K562 (cell line): ENCODE measurements at regions not wholly inside any gene's neighbourhood (a gene's known extent, or its start where the extent isn't known, plus 50 kb on each side); places are given as distances from the start of the nearest gene placed in this dataset.

Source experiments
- CREB1 ChIP-seq, 2 experiments: sonication (generic) in 1 of 2; formaldehyde crosslinking in 1 of 2; IDR thresholded peaks; 2 replicates each; pipeline versions ENCODE4 v1.6.1 to v1.8.0; 2012 to 2022; ENCODE audit warnings: inconsistent platforms in 1 of 2, mild to moderate bottlenecking in 1 of 2, missing genetic modification reagents in 1 of 2, moderate library complexity in 1 of 2
- MAFK ChIP-seq: IDR thresholded peaks from 2 replicates; pipeline ENCODE4 v1.6.1; 2011; ENCODE audit warnings: low read length, improper control_type of control experiment
- MXI1 ChIP-seq: IDR thresholded peaks from 2 replicates; pipeline ENCODE4 v1.6.1; 2011; ENCODE audit warnings: low read depth, mild to moderate bottlenecking, improper control_type of control experiment, low read length
- SP2 ChIP-seq: IDR thresholded peaks from 2 replicates; pipeline ENCODE4 v1.6.1; 2011; ENCODE audit warnings: mild to moderate bottlenecking, low read depth, low read length, moderate library complexity; ENCODE audit not compliant: poor library complexity, severe bottlenecking; ENCODE audit errors: extremely low read depth
- TF ChIP-seq, protein P1 (sequence below), 3 experiments: IDR thresholded peaks in 2 of 3; conservative IDR thresholded peaks in 1 of 3; 2 replicates each; pipeline ENCODE4 v1.5.1; 2011 to 2012; ENCODE audit warnings: low read length in 3 of 3, mild to moderate bottlenecking in 3 of 3, control low read depth in 2 of 3, improper control_type of control experiment in 1 of 3, inconsistent platforms in 1 of 3, low read depth in 1 of 3, mixed read lengths in 1 of 3, moderate library complexity in 1 of 3; ENCODE audit not compliant: insufficient read depth in 2 of 3
- TF ChIP-seq, protein P2 (sequence below): fragments of 250-450 bp; sonication (Bioruptor Pico); IDR thresholded peaks from 2 replicates; pipeline ENCODE4 v1.5.0; 2021; ENCODE audit warnings: mild to moderate bottlenecking, borderline replicate concordance
- TF ChIP-seq, protein P3 (sequence below), 2 experiments: IDR thresholded peaks in 1 of 2; conservative IDR thresholded peaks in 1 of 2; 2 replicates each; pipeline ENCODE4 v1.6.1; 2016; ENCODE audit warnings: low read depth in 2 of 2, mild to moderate bottlenecking in 1 of 2, missing compliant biosample characterization in 1 of 2, missing genetic modification characterization in 1 of 2, moderate library complexity in 1 of 2

DNA sequence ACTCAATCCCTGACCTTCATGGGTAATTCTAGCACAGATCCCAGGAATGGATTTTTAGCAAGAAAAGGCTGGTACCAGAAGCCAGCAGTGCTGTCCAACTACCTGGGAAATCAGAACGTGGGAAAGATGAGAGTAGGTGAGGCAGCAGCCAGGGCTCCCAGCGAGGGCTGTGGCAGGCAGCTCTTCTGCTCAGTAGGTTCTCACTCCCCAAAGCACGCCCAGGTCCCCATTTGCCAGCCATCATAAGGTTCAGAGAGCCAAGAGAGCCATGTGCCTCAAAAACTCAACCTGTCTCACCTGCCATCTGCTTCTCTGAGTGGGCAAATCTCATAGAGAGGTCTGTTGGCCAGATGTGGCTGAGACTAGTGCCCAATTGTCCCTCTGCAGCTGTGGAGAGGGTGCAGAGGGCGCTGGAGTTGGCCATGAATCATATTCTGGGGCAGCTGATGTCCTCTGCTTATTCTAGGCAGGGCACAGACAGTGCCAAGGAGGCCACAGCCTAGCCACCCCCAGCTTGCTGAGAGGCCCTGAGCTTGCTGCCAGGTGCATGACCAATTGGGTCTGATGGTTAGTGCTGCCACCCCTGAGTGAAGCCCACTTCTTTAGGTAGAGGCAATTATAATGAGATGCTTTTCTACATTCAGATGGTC is 81.7 kb upstream of the GATB start:
- TF ChIP-seq CREB1 (IDR thresholded peaks at IDR 0.05) = no peak
- TF ChIP-seq CREB1 (CRISPR knock-in tag; IDR thresholded peaks at IDR 0.05) = no peak
- TF ChIP-seq, protein P1, sequence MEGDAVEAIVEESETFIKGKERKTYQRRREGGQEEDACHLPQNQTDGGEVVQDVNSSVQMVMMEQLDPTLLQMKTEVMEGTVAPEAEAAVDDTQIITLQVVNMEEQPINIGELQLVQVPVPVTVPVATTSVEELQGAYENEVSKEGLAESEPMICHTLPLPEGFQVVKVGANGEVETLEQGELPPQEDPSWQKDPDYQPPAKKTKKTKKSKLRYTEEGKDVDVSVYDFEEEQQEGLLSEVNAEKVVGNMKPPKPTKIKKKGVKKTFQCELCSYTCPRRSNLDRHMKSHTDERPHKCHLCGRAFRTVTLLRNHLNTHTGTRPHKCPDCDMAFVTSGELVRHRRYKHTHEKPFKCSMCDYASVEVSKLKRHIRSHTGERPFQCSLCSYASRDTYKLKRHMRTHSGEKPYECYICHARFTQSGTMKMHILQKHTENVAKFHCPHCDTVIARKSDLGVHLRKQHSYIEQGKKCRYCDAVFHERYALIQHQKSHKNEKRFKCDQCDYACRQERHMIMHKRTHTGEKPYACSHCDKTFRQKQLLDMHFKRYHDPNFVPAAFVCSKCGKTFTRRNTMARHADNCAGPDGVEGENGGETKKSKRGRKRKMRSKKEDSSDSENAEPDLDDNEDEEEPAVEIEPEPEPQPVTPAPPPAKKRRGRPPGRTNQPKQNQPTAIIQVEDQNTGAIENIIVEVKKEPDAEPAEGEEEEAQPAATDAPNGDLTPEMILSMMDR (IDR thresholded peaks at IDR 0.05 in 2 of 3, conservative IDR thresholded peaks at IDR 0.05 in 1 of 3; ENCODE audit: insufficient read depth in 2 of 3, low read depth in 1 of 3, low read length in 3 of 3) = no peak
- TF ChIP-seq, protein P2, sequence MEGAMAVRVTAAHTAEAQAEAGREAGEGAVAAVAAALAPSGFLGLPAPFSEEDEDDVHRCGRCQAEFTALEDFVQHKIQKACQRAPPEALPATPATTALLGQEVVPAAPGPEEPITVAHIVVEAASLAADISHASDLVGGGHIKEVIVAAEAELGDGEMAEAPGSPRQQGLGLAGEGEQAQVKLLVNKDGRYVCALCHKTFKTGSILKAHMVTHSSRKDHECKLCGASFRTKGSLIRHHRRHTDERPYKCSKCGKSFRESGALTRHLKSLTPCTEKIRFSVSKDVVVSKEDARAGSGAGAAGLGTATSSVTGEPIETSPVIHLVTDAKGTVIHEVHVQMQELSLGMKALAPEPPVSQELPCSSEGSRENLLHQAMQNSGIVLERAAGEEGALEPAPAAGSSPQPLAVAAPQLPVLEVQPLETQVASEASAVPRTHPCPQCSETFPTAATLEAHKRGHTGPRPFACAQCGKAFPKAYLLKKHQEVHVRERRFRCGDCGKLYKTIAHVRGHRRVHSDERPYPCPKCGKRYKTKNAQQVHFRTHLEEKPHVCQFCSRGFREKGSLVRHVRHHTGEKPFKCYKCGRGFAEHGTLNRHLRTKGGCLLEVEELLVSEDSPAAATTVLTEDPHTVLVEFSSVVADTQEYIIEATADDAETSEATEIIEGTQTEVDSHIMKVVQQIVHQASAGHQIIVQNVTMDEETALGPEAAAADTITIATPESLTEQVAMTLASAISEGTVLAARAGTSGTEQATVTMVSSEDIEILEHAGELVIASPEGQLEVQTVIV (CRISPR knock-in tag) = no peak
- TF ChIP-seq, protein P3, sequence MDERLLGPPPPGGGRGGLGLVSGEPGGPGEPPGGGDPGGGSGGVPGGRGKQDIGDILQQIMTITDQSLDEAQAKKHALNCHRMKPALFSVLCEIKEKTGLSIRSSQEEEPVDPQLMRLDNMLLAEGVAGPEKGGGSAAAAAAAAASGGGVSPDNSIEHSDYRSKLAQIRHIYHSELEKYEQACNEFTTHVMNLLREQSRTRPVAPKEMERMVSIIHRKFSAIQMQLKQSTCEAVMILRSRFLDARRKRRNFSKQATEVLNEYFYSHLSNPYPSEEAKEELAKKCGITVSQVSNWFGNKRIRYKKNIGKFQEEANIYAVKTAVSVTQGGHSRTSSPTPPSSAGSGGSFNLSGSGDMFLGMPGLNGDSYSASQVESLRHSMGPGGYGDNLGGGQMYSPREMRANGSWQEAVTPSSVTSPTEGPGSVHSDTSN (CRISPR knock-in tag; IDR thresholded peaks at IDR 0.05; ENCODE audit: low read depth) = no peak
- TF ChIP-seq, protein P3 (tag; conservative IDR thresholded peaks at IDR 0.05; ENCODE audit: low read depth) = no peak
- TF ChIP-seq MXI1 = no peak
- no peak for TF ChIP-seq MAFK
- no peak for TF ChIP-seq SP2
